GM18502 (cell line): ENCODE measurements at regions not wholly inside any gene's neighbourhood (a gene's known extent, or its start where the extent isn't known, plus 50 kb on each side); places are given as distances from the start of the nearest gene placed in this dataset.
"Not testable (repeated sequence)": the region's sequence is repeated elsewhere in the genome, so short reads cannot be mapped to it uniquely, and the experiment has no call there.

Source experiments
- ATAC-seq: cut with Tn5 transposase; IDR thresholded peaks from one replicate; pipeline ENCODE4 v1.9.1; 2021; ENCODE audit warnings: mild to moderate bottlenecking; ENCODE audit not compliant: unreplicated experiment, poor library complexity

DNA sequence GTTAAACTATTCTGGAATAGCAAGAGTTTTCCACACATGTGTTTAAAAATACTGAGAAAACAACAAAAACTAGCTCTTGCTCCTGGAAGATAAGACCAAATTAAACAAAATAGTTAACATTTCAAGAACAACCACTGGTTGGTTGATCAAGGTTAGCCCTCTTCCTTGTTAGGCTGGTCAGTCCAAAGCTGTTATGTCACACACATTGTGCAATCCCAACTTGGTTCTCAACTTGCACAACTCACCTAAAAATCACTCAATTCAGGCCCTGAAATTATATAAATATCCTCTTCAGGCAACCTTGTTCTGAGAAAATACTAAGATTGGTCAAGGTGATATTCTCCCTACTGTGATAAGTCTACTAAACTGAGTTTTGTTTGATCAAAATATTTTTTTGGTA, 169.7 kb upstream of the LRP1B start:
- ATAC-seq: no peak

GRCh38 chr2:142299021-142299420, 168.2 kb upstream of the LRP1B start:
- no peak for ATAC-seq

DNA sequence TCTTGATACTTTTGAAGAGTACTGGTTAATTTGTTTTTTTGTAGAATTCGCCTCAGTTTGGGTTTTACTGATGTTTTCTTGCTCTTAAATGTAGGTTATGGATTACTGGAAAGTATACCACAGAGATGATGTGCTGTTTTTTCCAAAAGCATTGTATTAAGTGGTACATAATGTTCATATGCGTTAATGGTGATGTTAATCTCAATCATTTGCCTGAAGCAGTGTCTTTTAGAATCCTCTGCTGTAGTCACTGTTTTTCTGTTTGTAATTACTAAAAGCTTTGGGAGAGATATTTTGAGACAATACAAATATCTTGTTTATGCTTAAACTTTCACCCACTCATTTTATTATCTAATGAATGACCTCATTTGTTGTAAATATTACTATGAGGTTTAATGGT, 163.4 kb upstream of the LRP1B start:
- no peak for ATAC-seq

- ATAC-seq: no peak
These were observed 161.2 kb upstream of the LRP1B start for GRCh38 chr2:142291969-142292368.

- no peak for ATAC-seq
These were observed 160.1 kb upstream of the LRP1B start for GRCh38 chr2:142290931-142291330.

GRCh38 chr2:142286618-142287017, 155.8 kb upstream of the LRP1B start:
- ATAC-seq: peak; percentile 88

- no peak for ATAC-seq
These were observed 154.7 kb upstream of the LRP1B start for GRCh38 chr2:142285480-142285879.

DNA sequence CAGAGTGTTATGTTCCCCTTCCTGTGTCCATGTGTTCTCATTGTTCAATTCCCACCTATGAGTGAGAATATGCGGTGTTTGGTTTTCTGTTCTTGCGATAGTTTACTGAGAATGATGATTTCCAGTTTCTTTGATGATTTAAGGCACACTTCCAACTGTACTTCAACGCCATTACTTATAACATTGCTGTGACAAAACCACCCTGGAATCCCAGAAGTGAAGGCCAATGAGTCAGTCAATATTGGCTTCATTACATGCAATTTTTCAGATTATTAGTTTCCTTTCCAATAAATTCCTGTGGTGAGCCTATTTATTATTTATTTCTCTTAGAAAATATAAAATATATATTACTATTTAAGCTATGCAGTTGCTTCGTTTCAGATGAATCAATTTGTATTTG, 153.5 kb upstream of the LRP1B start:
- not testable (repeated sequence) for ATAC-seq

- no peak for ATAC-seq
These were observed 150.0 kb upstream of the LRP1B start for GRCh38 chr2:142280831-142281230.

DNA sequence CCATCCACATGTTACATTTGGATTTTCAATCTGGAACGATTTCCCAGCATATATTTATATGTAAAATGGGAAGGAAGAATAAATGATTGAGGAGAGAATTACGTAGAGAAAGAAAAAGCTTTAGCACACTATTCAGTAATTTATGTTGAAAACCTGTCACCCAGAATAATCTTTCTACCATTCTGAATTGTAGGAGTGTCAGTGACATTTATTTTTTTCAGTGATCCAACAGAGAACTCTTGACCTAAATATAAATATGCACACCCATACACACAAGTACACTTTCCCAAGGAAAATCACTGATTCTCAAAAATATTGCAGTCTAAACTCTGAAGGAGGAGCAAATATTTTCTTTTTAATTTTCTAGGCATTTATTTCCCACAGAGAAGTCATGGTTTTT, 140.2 kb upstream of the LRP1B start:
- no peak for ATAC-seq

- no peak for ATAC-seq
These were observed 139.5 kb upstream of the LRP1B start for GRCh38 chr2:142270291-142270690.

- no peak for ATAC-seq
These were observed 128.5 kb upstream of the LRP1B start for GRCh38 chr2:142259356-142259755.

GRCh38 chr2:142254031-142254430, 123.2 kb upstream of the LRP1B start:
- no peak for ATAC-seq

GRCh38 chr2:142241016-142241415, 110.2 kb upstream of the LRP1B start:
- ATAC-seq: no peak

DNA sequence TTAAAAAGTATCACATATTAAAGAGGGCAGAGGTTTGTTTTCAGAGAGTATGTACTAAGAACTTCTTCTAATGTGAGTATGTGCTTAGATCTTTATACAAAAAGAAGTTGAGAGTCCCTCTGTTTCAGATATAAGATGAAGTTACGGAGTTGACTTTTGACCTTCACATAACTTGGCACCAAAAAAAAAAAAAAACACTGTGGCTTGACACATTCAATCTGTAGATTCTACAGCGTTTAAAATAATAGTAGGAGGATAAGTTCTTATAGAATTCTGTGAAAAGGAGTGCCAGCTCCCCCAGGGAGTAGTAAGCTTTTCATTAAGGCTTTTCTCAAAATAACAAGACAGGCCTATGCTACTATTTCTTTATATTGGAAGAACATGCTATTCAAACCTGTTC, 105.4 kb upstream of the LRP1B start:
- ATAC-seq: no peak

DNA sequence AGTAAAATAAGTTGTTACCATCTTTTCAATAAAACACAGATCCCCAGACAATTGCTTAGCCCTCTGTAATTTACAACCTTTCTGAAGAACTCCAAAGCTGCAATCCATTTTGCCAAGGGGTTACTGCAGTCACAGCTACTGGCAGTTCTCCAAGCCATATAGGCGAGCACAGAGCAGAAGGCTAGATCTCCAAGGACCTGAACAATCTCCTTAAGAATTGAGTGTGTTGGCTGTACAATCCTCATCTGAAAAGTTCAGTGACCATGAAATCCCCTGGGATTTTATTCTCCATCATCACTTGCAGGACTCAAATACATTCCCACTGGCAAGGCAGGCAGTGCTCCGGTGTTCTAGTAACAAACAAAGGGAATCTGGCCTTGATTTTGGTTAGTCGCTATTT, 103.9 kb upstream of the LRP1B start:
- no peak for ATAC-seq

DNA sequence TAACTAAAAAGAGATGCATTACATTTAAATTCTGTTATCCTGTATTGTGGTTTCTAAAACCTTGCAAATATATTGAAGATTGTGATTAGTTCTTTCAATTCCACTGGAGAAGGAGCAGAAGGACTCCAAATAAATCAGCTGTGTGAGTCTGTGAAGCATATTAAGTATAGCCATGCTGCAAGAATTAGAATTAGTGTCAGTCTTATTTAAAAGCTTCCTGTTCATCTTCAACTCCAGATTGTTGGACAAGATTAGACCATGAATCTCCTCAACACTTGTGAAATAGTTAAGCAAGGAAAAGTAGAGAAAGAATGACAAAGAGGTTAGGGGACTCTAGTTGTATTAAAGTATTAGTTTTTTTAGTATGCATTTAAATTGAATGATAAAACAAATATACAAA, 92.5 kb upstream of the LRP1B start:
- no peak for ATAC-seq

- no peak for ATAC-seq
These were observed 91.9 kb upstream of the LRP1B start for GRCh38 chr2:142222715-142223114.

GRCh38 chr2:142220901-142221300, 90.1 kb upstream of the LRP1B start:
- no peak for ATAC-seq

DNA sequence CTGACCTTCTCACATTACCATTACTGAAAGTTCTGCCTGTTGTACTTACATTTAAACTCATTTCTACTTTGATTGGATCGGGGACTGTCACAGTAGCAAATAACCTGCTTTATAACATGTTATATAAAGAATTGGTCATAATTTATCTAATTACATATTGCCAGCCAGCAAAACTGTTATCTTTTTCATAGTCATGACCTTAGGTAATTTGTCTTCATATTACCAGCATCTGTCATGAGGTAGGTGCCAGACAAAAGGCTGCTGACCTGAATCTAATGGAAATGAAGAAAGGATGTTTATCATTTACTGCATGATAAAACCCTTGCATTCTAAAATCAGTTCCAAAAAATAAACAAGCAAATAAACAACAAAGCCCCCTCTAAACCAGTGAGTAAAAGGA, 89.4 kb upstream of the LRP1B start:
- no peak for ATAC-seq

DNA sequence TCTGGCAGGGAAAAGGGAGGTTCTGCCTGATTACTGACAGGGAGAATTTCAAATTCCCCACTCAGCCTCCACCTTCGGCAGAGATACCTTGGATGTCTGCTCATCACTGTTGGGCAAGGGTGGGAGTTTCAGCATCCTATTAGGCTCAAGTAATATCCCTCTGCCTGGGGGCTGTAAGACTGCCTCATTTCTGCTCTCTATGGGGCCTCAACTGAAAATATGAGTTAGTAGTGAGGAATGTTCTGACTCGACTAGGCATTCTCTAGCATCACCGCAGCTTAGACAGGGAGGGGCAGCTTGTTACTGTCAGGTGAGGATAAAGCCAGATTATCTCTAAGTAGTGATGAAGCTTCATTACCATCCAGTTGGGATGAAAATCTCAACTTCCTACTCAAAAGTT, 87.7 kb upstream of the LRP1B start:
- no peak for ATAC-seq

DNA sequence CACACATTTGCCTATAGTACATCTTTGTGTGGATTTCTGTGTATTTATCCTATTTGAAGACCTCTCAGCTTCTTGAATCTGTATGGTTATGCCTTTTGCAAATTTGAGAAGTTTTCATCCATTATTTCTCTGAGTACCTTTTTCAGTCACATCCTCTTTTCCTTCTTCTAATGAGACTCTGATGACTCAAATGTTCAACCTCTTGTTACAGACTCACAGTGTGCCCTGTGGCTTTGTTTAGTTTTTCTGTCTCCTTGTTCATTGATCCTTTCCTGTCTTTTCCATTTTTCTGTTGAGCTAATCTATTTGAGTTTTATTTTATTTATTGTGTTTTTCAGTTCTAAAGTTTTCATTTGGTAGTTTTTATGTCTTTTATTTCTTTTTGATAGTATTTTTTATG, 87.0 kb upstream of the LRP1B start:
- no peak for ATAC-seq

DNA sequence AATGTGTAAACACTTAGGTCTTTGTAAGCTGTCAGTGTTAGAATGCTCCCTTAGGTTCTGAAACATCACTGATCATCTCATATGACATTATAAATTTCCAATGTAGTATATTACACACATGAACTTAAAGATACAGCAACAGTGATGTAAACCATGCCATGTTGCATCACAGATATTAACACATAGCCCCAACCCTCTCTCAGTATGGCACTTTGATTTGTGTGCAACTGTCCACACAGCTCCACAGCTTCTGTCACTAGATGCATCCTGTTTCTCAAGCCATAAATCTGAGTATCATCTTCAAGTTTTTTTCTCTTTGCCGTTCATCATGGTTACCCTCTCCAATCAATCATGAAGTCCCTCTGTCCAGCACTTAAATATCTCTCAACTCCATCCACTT, 69.2 kb upstream of the LRP1B start:
- no peak for ATAC-seq
